Islet precursor cell (in vitro differentiated cells): ENCODE measurements at regions not wholly inside any gene's neighbourhood (a gene's known extent, or its start where the extent isn't known, plus 50 kb on each side); places are given as distances from the start of the nearest gene placed in this dataset.
"Not testable (repeated sequence)": the region's sequence is repeated elsewhere in the genome, so short reads cannot be mapped to it uniquely, and the experiment has no call there.

ENCODE experiments used
- DNase-seq: peaks from one replicate; pipeline ENCODE4 v3.0.0-alpha.2; 2018

GRCh38 chr21:6066320-6066985 is 4454.9 kb upstream of the TPTE start:
- DNase-seq, result not testable (repeated sequence)

- DNase-seq, result not testable (repeated sequence)
Measured at GRCh38 chr21:6068098-6068831, 4453.1 kb upstream of the TPTE start.

- not testable (repeated sequence) for DNase-seq
Measured at GRCh38 chr21:6070213-6070612, 4451.2 kb upstream of the TPTE start.

GRCh38 chr21:6072691-6073090 is 4448.7 kb upstream of the TPTE start:
- not testable (repeated sequence) for DNase-seq

GRCh38 chr21:6073993-6074705 is 4447.2 kb upstream of the TPTE start:
- not testable (repeated sequence) for DNase-seq

- DNase-seq, result not testable (repeated sequence)
Measured at GRCh38 chr21:6074935-6075334, 4446.4 kb upstream of the TPTE start.

GRCh38 chr21:6075627-6076208 is 4445.7 kb upstream of the TPTE start:
- DNase-seq, result not testable (repeated sequence)

- DNase-seq, result not testable (repeated sequence)
Measured at GRCh38 chr21:6077358-6077757, 4444.0 kb upstream of the TPTE start.

GRCh38 chr21:6078902-6079301 is 4442.5 kb upstream of the TPTE start:
- not testable (repeated sequence) for DNase-seq

GRCh38 chr21:6080941-6081655 is 4440.3 kb upstream of the TPTE start:
- not testable (repeated sequence) for DNase-seq

- not testable (repeated sequence) for DNase-seq
Measured at GRCh38 chr21:6082166-6082565, 4439.2 kb upstream of the TPTE start.

- DNase-seq, result not testable (repeated sequence)
Measured at GRCh38 chr21:6083574-6084120, 4437.7 kb upstream of the TPTE start.

GRCh38 chr21:6086038-6086437 is 4435.3 kb upstream of the TPTE start:
- DNase-seq, result not testable (repeated sequence)

- DNase-seq, result not testable (repeated sequence)
Measured at GRCh38 chr21:6087579-6088178, 4433.7 kb upstream of the TPTE start.

GRCh38 chr21:6090286-6090908 is 4431.0 kb upstream of the TPTE start:
- not testable (repeated sequence) for DNase-seq

GRCh38 chr21:6091335-6092027 is 4429.9 kb upstream of the TPTE start:
- DNase-seq, result not testable (repeated sequence)

GRCh38 chr21:6092401-6092800 is 4429.0 kb upstream of the TPTE start:
- not testable (repeated sequence) for DNase-seq

- not testable (repeated sequence) for DNase-seq
Measured at GRCh38 chr21:6093419-6093818, 4428.0 kb upstream of the TPTE start.

- not testable (repeated sequence) for DNase-seq
Measured at GRCh38 chr21:6093870-6094269, 4427.5 kb upstream of the TPTE start.

- not testable (repeated sequence) for DNase-seq
Measured at GRCh38 chr21:6095304-6095703, 4426.1 kb upstream of the TPTE start.
